Choroid plexus epithelial cell (primary cell): ENCODE measurements at regions not wholly inside any gene's neighbourhood (a gene's known extent, or its start where the extent isn't known, plus 50 kb on each side); places are given as distances from the start of the nearest gene placed in this dataset.

Experiments used
- DNase-seq: peaks from one replicate; pipeline ENCODE4 v3.0.0-alpha.2; 2010; ENCODE audit warnings: low read depth
- H3K4me3 ChIP-seq: 2 replicates; pipeline ENCODE4 v1.5.1; 2011; ENCODE audit warnings: low read depth, mild to moderate bottlenecking, control low read depth, low read length, moderate library complexity
- CTCF ChIP-seq: conservative IDR thresholded peaks from 2 replicates; pipeline ENCODE4 v1.5.1; 2011; ENCODE audit warnings: low read depth, mild to moderate bottlenecking, control low read depth, inconsistent platforms, low read length, moderate library complexity

GRCh38 chr4:187209921-187210613, 486.4 kb upstream of the FAT1 start:
- no peak for TF ChIP-seq CTCF
- peak; percentile 6 for DNase-seq

GRCh38 chr4:187212446-187213080, 488.9 kb upstream of the FAT1 start:
- DNase-seq = no peak
- no peak overlapping the region for H3K4me3 ChIP-seq
- TF ChIP-seq CTCF = no peak

More at GRCh38 chr4:187209921-187210613, 486.4 kb upstream of the FAT1 start:
- H3K4me3 ChIP-seq = no peak overlapping the region

GRCh38 chr4:187215438-187215837, 491.8 kb upstream of the FAT1 start:
- no peak for TF ChIP-seq CTCF
- no peak overlapping the region for H3K4me3 ChIP-seq
- DNase-seq = no peak

GRCh38 chr4:187218705-187219245, 495.1 kb upstream of the FAT1 start:
- no peak for TF ChIP-seq CTCF
- no peak overlapping the region for H3K4me3 ChIP-seq
- DNase-seq = no peak

- no peak overlapping the region for H3K4me3 ChIP-seq
- DNase-seq = no peak
- TF ChIP-seq CTCF = no peak
Observed at GRCh38 chr4:187224560-187224959, 500.9 kb upstream of the FAT1 start.

- peak; percentile 9 for DNase-seq
Observed at GRCh38 chr4:187227907-187228704, 504.4 kb upstream of the FAT1 start.

More at GRCh38 chr4:187227907-187228704, 504.4 kb upstream of the FAT1 start:
- H3K4me3 ChIP-seq = no peak overlapping the region
- TF ChIP-seq CTCF = no peak
